Hepatocyte (in vitro differentiated cells): ENCODE measurements at regions not wholly inside any gene's neighbourhood (a gene's known extent, or its start where the extent isn't known, plus 50 kb on each side); places are given as distances from the start of the nearest gene placed in this dataset.
"Not testable (repeated sequence)": the region's sequence is repeated elsewhere in the genome, so short reads cannot be mapped to it uniquely, and the experiment has no call there.

ENCODE experiments used
- DNase-seq: peaks from one replicate; pipeline ENCODE4 v3.0.0-alpha.2; 2016; ENCODE audit warnings: low spot score
- H2AFZ ChIP-seq: fragments of 200-600 bp; sonication (generic); 2 replicates; pipeline ENCODE4 v1.6.0; 2016; ENCODE audit warnings: antibody characterized with exemption, mild to moderate bottlenecking
- H3K27ac ChIP-seq: fragments of 200-600 bp; sonication (generic); 2 replicates; pipeline ENCODE4 v1.5.1; 2016; ENCODE audit warnings: mild to moderate bottlenecking
- H3K27me3 ChIP-seq: fragments of 200-600 bp; sonication (generic); 2 replicates; pipeline ENCODE4 v1.6.1; 2016
- H3K36me3 ChIP-seq: fragments of 200-600 bp; sonication (generic); replicated peaks from 2 replicates; pipeline ENCODE4 v1.5.1; 2016; ENCODE audit warnings: low read depth; ENCODE audit not compliant: insufficient read depth
- H3K4me1 ChIP-seq: fragments of 200-600 bp; sonication (generic); 2 replicates; pipeline ENCODE4 v1.5.1; 2016; ENCODE audit warnings: mild to moderate bottlenecking, moderate library complexity; ENCODE audit not compliant: insufficient read depth
- H3K4me2 ChIP-seq: fragments of 200-600 bp; sonication (generic); 2 replicates; pipeline ENCODE4 v1.6.0; 2016
- H3K4me3 ChIP-seq: fragments of 200-600 bp; sonication (generic); 2 replicates; pipeline ENCODE4 v1.5.1; 2016; ENCODE audit warnings: mild to moderate bottlenecking
- H3K79me2 ChIP-seq: fragments of 200-600 bp; sonication (generic); 2 replicates; pipeline ENCODE4 v1.6.0; 2017; ENCODE audit warnings: mild to moderate bottlenecking
- H3K9me2 ChIP-seq: fragments of 200-600 bp; sonication (generic); replicated peaks from 2 replicates; pipeline ENCODE4 v1.6.0; 2017; ENCODE audit warnings: mild to moderate bottlenecking; ENCODE audit not compliant: insufficient read depth
- H3K9me3 ChIP-seq: fragments of 200-600 bp; sonication (generic); 2 replicates; pipeline ENCODE4 v1.5.1; 2016; ENCODE audit warnings: low read depth, mild to moderate bottlenecking
- H4K20me1 ChIP-seq: fragments of 200-600 bp; sonication (generic); 2 replicates; pipeline ENCODE4 v1.6.0; 2016; ENCODE audit warnings: mild to moderate bottlenecking; ENCODE audit not compliant: insufficient read depth, poor library complexity, severe bottlenecking
- EZH2 ChIP-seq: fragments of 200-600 bp; sonication (generic); IDR thresholded peaks from 2 replicates; pipeline ENCODE4 v1.6.1; 2016; ENCODE audit warnings: antibody characterized with exemption, mild to moderate bottlenecking, borderline replicate concordance
- EZH2phosphoT487 ChIP-seq: fragments of 200-600 bp; sonication (generic); IDR thresholded peaks from one replicate; pipeline ENCODE4 v1.6.1; 2018; ENCODE audit warnings: antibody characterized with exemption, mild to moderate bottlenecking, low read depth, moderate library complexity; ENCODE audit not compliant: unreplicated experiment, severe bottlenecking
- WGBS: methylation state at CpG from one replicate; pipeline ENCODE4 v1.1.6; 2016; ENCODE audit warnings: low lambda C conversion rate; ENCODE audit errors: missing lambda C conversion rate; 5-methylcytosine and 5-hydroxymethylcytosine counted together
- TF ChIP-seq, protein P1 (sequence below): fragments of 200-600 bp; sonication (generic); IDR thresholded peaks from 2 replicates; pipeline ENCODE4 v1.5.1; 2016; ENCODE audit warnings: antibody characterized with exemption, mild to moderate bottlenecking; ENCODE audit not compliant: poor library complexity

GRCh38 chr1:69088571-69088970 is 479.2 kb upstream of the LRRC7 start:
- H3K9me2 ChIP-seq, result no peaks in the 10 kb centered on the region

DNA sequence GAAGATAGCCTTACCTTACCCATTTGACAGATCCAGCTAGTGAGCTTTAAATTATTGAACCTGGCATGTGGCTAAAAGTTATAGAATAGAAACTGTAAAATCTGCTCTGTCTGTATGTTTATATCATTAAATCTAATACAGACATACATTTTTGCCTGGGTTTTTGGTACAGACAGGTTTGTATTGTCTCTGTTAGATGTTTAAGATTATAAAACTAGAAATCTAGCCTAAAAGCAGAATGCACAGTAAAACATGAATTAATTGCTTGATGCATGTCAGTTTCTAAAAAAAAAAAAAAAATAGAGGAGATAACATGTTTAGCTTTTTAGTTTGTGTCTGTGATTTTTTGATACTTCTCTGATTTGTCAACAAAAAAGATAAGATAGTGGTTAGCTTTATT is 477.6 kb upstream of the LRRC7 start:
- Histone ChIP-seq H4K20me1 (no peaks in the 10 kb centered on the region), H3K36me3 (no peaks in the 10 kb centered on the region), H3K27me3 (no peaks in the 10 kb centered on the region), H3K9me3 (no peaks in the 10 kb centered on the region), H3K27ac (no peak overlapping the region), H3K79me2 (no peaks in the 10 kb centered on the region), H3K4me1 (no peaks in the 10 kb centered on the region), H2AFZ (no peak overlapping the region), H3K4me2 (no peak overlapping the region), H3K4me3 (no peak overlapping the region), H3K9me2 (no peaks in the 10 kb centered on the region)
- no peak for DNase-seq
- TF ChIP-seq EZH2phosphoT487 (no peak), EZH2 (no peak)
- TF ChIP-seq, protein P1, sequence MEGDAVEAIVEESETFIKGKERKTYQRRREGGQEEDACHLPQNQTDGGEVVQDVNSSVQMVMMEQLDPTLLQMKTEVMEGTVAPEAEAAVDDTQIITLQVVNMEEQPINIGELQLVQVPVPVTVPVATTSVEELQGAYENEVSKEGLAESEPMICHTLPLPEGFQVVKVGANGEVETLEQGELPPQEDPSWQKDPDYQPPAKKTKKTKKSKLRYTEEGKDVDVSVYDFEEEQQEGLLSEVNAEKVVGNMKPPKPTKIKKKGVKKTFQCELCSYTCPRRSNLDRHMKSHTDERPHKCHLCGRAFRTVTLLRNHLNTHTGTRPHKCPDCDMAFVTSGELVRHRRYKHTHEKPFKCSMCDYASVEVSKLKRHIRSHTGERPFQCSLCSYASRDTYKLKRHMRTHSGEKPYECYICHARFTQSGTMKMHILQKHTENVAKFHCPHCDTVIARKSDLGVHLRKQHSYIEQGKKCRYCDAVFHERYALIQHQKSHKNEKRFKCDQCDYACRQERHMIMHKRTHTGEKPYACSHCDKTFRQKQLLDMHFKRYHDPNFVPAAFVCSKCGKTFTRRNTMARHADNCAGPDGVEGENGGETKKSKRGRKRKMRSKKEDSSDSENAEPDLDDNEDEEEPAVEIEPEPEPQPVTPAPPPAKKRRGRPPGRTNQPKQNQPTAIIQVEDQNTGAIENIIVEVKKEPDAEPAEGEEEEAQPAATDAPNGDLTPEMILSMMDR, result no peak

More at GRCh38 chr1:69088571-69088970, 479.2 kb upstream of the LRRC7 start:
- no peak for TF ChIP-seq EZH2
- TF ChIP-seq EZH2phosphoT487, result no peak
- TF ChIP-seq, protein P1, result no peak
- DNase-seq, result no peak
- Histone ChIP-seq H2AFZ (no peak overlapping the region), H3K79me2 (no peaks in the 10 kb centered on the region), H3K27ac (no peak overlapping the region), H3K36me3 (no peaks in the 10 kb centered on the region), H3K4me2 (no peak overlapping the region), H4K20me1 (no peaks in the 10 kb centered on the region), H3K9me3 (no peaks in the 10 kb centered on the region), H3K4me3 (no peak overlapping the region), H3K27me3 (no peaks in the 10 kb centered on the region), H3K4me1 (no peaks in the 10 kb centered on the region)
- 64% methylated on average over 1 of the region's 1 CpG for WGBS

DNA sequence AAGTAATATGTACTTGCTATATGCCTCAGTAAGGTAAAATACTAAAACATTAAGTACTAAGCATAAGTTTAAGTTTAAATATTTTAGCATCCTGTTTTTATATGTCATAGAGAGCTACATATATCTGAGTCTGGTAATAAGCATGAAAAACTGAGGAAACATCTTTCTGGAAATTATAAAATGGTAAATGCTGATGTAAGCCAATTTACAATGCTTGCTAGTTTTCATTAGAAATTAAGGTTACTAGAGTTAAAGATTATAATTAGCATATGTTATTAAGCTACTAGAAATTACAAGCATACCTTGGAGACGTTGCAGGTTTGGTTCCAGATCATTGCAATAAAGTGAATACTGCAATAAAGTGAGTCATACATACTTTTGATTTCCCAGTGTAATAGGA is 477.0 kb upstream of the LRRC7 start:
- H3K4me2 ChIP-seq, result no peak overlapping the region
- no peaks in the 10 kb centered on the region for H4K20me1 ChIP-seq
- no peaks in the 10 kb centered on the region for H3K9me3 ChIP-seq
- 55% methylated on average over 1 of the region's 1 CpG for WGBS
- H3K27me3 ChIP-seq, result no peaks in the 10 kb centered on the region
- H3K4me1 ChIP-seq, result no peaks in the 10 kb centered on the region
- H3K9me2 ChIP-seq, result no peaks in the 10 kb centered on the region
- no peak overlapping the region for H3K27ac ChIP-seq
- no peak overlapping the region for H2AFZ ChIP-seq
- TF ChIP-seq EZH2phosphoT487 (no peak), EZH2 (no peak)
- TF ChIP-seq, protein P1, result no peak
- H3K36me3 ChIP-seq, result no peaks in the 10 kb centered on the region
- no peak for DNase-seq
- no peaks in the 10 kb centered on the region for H3K79me2 ChIP-seq
- H3K4me3 ChIP-seq, result no peak overlapping the region

- not testable (repeated sequence) for H4K20me1 ChIP-seq, H3K4me2 ChIP-seq, H3K9me3 ChIP-seq, H2AFZ ChIP-seq, H3K27me3 ChIP-seq, H3K4me3 ChIP-seq, H3K27ac ChIP-seq, H3K4me1 ChIP-seq, DNase-seq, H3K36me3 ChIP-seq, H3K9me2 ChIP-seq, H3K79me2 ChIP-seq
- WGBS, result 95% methylated on average over 11 of the region's 11 CpGs
Measured at GRCh38 chr1:69102058-69102457, 465.7 kb upstream of the LRRC7 start.
